NCI-H82 treated with DMSO at 0.1 percent for 48 hours (cell line): ENCODE measurements at regions not wholly inside any gene's neighbourhood (a gene's known extent, or its start where the extent isn't known, plus 50 kb on each side); places are given as distances from the start of the nearest gene placed in this dataset.

Experiments used
- DNase-seq: peaks from one replicate; lab custom pipeline; 2025; ENCODE audit not compliant: unreplicated experiment; lab: John Stamatoyannopoulos, UW

- DNase-seq: no peak
Measured at GRCh38 chr18:2448565-2449151, 122.6 kb downstream of the METTL4 start.

GRCh38 chr18:2451556-2451955 lies 119.7 kb downstream of the METTL4 start:
- DNase-seq: no peak

GRCh38 chr18:2459886-2460285 lies 111.4 kb downstream of the METTL4 start:
- no peak for DNase-seq

GRCh38 chr18:2466978-2467377 lies 104.3 kb downstream of the METTL4 start:
- no peak for DNase-seq

- DNase-seq: no peak
Measured at GRCh38 chr18:2468051-2468450, 103.3 kb downstream of the METTL4 start.

DNA sequence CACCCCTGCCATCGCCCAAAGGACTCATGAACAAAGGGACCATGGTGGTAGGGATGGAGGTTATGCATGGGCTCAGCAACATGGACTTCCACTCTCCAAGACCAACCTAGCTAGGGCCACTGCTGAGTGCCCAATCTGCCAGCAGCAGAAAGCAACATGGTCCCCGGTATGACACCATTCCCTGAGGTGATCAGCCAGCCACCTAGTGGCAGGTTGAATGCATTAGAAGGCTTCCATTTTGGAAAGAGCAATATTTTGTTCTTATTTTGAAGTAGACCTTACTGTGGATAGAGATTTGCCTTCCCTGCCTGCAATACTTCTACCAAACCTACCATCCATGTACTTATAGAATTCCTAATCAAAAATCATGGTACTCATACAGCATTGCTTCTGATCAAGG lies 99.8 kb downstream of the METTL4 start:
- no peak for DNase-seq

DNA sequence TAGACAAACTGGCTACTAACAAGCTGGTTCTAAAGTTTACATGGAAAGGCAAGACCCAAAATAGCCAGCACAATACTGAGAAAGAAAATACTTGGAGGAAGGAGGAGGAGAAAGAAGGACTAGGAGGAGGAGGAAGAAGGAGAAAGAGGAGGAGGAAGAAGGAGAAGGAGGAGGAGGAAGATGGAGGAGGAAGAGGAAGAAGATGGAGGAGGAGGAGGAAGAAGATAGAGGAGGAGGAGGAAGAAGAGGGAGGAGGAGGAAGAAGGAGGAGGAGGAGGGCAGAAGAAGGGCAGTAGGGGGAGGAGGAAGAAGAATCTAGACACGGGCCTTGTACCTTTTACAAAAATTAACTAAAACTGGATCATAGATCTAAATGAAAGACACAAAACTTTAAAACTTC lies 92.6 kb downstream of the METTL4 start:
- DNase-seq: no peak

DNA sequence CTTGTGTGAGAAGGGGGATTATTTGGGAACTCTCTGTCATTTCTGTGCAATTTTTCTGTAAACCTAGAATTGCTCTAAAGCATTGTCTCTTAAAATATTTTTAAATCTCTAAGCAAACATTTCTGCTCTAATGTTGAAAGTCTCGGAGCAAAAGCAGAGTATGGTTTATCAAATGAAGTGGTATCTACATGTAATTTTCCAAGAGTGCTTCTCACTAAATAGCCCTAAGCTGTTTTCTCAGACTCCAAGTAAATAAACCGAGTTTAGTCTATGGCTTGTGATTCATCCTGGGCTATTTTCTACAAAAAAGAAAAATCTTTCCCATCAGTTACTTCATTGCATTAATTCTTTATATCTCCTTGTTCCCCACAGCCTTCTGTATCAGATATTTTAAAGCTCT lies 90.8 kb downstream of the METTL4 start:
- DNase-seq: no peak

- DNase-seq: no peak
Measured at GRCh38 chr18:2482706-2483475, 88.4 kb downstream of the METTL4 start.

DNA sequence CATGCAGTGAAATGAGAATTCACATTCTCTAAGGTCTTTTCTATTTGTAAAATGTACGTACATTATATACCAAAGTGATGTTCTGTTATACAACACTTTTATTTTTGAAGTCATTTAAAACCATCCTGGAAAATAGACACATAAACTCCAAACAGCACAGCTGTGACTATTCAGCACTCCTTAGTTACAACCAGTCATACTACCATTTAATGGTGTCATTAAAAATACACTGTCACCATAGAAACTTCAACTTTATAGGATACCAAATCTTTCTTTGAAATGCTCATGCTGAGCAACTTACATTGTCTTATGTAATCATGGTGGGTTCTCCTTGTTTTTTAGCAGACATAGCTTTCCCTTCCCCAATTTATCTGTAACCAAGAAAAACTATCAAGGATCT lies 85.3 kb downstream of the METTL4 start:
- no peak for DNase-seq

- no peak for DNase-seq
Measured at GRCh38 chr18:2486426-2486825, 84.9 kb downstream of the METTL4 start.
